ENCODE measurements at regions not wholly inside any gene's neighbourhood (a gene's known extent, or its start where the extent isn't known, plus 50 kb on each side); places are given as distances from the start of the nearest gene placed in this dataset.
"Not testable (repeated sequence)": the region's sequence is repeated elsewhere in the genome, so short reads cannot be mapped to it uniquely, and the experiment has no call there.

DNA sequence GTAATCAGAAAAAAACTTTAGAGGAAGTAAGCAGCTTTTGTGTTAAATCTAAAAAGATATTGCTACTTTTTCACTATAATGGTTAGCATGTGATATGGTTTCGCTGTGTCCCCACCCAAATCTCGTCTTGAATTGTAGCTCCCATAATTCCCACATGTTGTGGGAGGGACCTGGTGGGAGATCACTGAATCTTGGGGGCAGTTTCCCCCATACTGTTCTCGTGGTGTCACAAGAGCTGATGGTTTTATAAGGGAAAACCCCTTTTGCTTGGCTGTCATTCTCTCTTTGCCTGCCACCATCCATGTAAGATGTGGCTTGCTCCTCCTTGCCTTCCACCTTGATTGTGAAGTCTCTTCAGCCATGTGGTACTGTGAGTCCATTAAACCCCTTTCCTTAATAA is 117.1 kb downstream of the KCNJ2 start:
- DNase-seq: peak; percentile 24

DNA sequence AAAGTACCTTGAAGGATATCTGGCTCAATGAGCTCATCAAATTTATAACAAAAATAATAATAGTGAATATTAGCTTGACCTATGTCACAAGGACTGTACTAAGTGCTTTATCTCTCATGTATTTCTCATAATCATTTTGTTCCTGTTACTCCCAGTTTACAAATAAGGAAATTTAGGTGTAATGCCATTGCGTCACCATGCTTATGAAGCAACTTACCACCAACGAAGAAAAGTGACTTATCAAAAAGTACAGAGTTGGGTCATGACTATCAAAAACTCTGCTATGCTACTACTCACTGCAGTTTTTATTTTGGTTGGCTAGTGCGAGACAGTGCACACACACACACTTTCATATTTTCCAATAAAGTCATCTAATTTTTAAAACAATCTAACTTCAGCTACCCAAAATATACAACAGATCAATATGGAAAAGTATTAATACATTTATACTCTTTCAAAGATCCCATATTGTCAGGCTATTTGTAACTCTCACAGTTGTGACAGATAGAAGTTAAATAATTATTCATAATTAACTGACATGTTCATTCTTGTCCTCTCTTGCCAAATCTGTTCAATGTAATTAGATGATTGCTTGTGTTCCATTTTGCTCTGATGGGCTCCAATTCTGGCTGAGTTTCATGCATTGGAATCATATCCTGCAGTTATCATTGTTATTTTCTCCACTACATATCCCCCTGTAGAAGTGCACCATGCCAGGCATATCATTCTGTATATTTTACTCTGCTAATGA is 119.4 kb downstream of the KCNJ2 start:
- peak; percentile 30 for DNase-seq

DNA sequence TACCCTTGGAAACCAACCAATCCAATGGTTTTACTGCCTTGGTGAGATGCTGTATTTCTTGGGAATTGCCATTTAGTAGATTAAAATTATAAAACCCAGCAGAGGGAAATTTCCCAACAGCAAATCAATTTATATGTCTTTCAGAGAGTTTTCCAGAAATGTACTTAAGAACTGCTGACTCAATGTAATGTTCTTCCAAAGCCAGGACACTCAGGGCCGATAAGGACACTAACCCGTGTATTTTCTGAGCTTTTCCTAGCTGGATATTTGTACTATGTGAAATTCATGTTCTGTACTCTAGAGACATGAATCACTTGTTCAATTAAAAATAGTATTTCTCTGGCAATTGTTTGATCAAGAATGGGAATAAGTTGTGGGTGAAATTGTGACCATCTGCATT is 121.4 kb downstream of the KCNJ2 start:
- DNase-seq: no peak

DNA sequence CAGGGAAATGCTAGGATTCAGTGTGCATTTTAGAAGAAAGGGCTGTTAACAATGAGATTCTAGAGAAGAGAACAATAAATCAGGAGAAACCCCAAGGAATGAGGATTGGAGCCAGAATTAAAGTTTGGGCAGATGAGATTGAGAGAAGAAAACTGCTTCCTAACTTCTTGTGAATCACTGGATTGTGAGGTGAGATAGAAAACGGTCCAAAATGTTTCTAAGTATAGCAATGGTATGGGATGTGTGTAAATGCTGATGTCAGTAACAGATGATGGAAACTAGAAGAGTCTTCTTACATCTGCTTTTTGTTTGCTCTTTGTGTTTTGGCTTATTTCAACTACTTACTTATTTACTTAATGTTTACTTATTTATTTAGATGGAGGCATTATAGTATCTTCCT is 123.0 kb downstream of the KCNJ2 start:
- no peak for DNase-seq

DNA sequence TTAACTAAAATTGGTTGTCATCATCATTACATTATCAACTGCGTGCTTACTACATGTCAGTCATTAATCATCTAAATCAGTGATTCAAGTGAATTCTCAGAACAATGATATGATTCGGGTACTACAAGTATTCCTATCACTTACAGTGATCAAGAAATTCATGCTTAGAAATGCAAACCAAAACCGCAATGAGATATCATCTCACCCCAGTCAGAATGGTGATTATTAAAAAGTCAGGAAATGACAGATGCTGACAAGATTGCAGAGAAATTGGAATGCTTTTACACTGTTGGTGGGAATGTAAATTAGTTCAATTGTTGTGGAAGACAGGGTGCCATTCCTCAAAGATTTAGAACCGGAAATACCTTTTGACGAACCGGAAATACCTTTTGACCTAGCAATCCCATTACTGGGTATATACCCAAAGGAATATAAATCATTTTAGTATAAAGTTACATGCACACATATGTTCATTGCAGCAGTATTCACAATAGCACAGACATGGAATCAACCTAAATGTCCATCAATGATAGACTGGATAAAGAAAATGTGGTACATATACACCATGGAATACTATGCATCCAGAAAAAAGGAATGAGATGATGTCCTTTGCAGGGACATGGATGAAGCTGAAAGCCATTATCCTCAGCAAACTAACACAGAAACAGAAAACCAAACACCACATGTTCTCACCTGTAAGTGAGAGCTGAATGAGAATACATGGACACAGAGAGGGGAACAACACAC is 124.4 kb downstream of the KCNJ2 start:
- DNase-seq: not testable (repeated sequence)

DNA sequence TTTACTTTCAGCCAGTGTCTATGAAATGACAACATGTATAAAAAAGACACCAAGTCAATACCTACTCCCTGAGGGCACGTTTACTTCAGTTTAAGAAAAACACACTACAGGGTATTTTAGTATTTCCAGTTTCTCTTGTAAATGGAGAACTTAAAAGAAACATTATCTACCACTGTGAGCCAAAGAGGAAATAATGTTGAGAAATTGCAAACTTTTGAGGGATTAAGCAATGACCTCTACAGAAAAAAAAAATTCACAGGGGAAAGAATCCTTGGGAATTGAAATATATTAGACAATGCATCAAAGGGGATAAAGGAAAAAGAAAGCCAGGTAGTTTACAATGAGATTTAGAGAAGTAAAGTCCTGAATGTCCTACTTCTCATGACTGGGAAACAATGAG is 126.0 kb downstream of the KCNJ2 start:
- DNase-seq: no peak

DNA sequence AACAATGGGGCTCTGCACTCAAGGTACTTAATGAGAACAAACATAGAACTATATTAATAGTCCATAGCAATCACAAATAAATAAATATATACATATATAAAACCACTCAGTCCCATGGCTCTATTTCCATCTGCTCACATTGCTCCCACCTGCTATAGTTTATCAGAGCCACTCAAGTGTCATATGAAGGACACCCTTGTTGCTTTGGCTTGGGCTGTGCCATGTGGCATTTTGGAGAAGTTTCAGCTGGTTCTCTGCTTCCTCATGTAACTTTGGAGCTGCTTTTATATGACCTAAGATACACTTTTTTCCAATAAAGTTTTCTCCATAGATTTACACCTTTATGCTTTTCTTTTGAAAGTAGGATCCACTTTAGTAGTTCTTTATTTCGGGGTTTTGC is 126.4 kb downstream of the KCNJ2 start:
- DNase-seq: no peak

DNA sequence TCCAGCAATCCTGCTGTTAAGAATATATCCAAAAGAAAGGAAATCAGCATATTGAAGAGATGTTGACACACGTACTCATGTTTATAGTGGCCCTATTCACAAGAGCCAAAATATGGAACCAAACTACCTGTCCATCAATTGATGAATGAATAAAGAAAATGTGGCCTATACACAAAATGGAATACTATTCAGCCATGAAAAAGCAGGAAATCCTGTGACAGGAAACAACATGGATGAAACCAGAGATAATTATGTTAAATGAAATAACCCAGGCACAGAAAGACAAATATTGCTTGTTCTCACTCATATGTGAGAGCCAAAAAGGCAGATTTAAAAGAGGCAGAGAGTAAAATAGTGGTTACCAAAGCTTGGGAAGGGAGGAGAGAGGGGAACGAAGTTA is 127.1 kb downstream of the KCNJ2 start:
- no peak for DNase-seq

DNA sequence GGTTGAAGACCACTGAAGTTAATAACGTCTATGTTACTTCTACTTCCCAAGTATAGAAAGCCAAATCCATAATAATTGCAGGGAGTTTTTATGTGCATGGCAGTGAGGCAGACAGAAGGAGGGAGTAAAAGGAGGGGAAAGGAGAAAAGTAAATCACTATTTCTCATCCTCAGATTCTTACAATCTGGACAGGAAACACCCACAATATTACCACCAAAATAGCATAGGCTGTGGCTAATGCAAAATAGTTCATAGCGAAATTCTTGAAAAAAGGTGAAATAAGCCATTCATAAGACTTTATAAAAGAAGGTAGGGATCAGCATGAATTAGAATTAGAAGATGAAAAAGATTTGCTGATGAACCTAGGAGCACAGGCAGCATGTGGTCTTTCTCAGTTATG is 128.1 kb downstream of the KCNJ2 start:
- DNase-seq: no peak

DNA sequence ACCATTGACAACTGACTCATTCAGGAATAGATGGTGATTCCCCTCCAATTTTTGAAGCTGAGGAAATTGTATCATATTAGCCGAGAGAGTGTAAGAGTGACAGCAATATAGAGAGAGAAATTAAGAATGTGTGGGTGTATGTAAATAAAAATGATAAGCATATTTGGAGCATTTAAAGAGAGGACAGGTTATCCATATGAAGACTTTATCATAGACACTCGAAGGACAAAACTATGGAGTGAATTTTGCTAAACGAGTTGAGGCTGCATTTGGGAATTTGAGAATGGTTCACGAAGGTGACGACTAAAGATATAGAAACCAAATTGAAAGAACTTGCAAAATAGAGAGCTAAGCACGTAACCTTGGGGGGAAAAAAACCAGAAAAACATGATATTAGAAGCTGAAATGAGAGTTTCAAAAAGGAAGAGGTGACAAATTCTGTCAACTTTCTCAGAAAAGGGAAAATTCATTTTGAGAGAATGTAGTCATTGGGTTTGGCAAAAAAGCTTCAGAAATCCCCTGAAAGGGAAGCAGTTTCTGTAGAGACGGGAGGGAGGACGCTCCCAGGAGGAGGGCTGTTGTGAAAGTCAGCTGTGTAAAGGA is 129.7 kb downstream of the KCNJ2 start:
- no peak for DNase-seq

DNA sequence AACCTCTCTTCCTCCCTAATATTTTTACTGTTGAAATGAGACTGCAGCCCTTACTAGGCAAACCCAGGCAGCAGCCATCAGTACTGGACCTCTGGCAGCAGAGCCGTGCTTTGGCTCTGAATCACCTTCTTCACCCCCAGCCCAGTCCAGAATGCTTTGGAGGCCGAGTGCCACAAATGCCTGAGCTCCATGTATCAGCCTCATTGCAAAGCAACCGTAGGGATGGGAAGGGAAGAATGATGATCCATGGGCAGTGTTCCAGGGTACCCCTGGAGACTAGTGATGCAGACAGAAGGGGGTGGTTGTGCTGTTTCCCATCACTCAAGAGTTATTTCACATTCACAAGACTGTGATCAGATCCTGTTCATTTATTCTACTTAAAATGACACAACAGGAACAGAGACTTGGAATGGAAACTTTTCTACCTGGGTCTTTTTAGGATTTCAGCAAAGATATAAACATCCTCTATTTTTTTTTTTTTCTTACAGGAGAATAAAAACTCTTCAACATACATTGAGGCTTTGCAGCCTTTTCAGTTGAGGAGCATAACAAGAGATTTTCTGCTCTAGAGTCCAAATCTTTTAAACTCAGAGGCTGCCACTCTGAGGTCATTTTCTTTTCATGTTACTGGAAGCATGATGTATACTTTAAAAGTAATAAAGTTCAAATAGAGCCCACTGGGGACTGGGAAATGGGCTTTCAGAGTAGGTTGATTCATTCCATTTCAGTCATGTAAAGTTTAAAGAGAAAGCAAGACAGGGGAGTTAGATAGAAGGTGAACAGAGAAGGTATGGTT is 138.3 kb downstream of the KCNJ2 start:
- no peak for DNase-seq

DNA sequence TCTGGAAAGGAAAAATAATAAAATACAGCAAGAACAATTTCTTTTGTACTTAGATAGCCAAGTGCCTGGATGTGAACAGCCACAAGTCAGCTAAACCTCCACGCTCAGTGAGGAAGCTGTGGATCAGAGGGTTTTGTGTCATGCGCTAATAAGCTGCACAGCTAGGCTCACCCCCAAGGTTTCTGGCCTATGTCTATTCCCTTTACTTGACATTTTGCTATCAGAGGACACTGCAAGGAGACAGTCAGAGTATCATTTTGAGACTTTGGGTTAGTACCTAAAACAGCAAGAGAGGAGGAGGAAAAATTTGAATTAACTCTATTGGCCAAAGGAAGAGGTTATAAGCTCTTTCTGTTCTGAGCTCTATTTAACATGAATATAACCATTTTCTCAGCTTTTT is 139.3 kb downstream of the KCNJ2 start:
- DNase-seq: no peak

DNA sequence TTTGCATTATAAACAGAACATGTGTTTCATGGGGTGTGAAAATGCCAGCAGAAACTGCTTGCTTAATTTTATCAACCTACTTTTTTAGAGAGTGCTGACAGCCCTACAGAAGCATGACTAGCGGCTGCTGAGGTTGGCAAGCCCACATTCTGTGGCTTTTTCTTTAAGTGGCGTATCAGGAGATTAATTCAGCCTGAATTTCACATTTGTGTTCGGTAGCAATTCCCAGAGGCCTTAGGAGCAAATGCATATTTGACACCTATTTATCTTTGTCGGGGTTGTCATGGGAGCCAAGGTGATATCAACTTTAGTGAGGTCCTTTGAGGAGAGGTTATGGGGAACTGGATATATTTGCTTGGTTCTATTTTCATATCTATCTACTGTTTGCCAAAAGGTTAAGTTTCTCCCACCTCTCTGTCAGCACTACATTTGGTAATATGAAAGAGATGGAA is 140.9 kb downstream of the KCNJ2 start:
- DNase-seq: no peak

DNA sequence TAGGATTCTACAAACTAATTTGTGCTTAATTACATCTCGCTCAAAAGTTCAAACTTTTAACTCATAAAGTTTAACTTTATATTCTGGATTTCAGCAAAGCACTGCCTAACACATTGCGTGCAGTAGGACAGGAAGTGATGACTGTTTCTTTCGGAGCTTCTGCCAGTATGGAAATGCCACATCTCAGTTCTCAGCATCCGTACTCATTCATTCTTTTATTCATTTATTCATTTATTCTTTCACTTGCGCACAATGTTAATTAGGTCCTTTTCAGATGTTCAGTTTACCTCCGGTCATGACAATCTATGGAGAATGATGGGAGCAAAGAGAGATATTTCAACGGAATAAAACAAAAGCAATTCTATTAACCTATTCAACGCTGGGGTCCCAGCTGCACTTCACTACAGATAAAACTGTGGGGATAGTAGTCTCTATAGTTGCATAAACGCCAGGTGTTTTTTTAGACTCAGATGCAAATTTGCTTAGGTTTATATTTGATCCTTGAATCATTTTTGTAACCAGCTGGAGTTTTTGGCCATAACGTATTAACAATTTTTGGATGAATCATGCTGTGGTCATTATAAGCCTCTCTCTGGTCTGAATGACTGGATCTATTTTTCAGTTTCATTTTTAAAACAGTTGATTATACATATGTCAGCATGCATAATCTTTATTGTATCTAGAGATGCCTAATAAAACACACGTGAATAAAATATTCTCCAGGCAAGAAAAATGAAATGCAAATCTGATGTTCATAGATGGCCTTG is 143.9 kb downstream of the KCNJ2 start:
- no peak for DNase-seq

DNA sequence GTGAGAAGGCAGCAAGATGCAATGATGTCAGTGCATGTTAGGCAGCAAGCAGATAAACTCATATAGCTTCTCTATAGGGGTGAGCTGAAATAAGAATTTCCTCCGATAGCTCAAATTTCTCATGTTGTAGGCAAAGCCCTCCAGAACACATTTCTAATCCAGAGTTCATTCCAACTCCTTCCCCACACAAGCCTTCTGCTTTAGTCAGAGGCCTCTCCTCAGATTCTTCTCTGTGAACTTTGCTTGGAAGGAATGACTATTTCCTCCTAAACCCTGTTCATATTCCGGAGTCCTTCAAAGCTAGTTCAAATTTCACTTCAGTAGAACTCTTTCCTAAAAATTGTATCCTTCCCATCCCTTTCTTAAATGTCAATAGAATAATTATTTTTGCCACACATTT is 144.8 kb downstream of the KCNJ2 start:
- no peak for DNase-seq

DNA sequence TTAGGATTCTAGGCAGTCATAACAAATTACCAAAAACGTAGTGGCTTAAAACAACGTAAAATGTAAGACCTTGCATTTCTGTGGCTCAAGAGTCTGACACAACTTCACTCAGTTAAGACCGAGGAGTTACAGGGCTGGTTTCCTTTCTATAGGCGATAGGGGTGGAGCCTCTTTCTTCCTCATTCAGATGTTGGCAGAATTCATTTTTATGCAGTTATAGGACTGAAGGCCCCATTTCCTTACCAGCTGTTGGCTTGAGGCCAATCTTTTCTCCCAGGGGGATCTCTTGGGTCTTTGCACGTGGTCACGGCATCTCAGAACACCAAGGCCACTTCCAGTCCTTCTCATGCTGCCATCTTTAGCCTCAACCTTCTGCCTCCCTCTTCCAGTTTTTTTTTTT is 145.2 kb downstream of the KCNJ2 start:
- peak; percentile 17 for DNase-seq

DNA sequence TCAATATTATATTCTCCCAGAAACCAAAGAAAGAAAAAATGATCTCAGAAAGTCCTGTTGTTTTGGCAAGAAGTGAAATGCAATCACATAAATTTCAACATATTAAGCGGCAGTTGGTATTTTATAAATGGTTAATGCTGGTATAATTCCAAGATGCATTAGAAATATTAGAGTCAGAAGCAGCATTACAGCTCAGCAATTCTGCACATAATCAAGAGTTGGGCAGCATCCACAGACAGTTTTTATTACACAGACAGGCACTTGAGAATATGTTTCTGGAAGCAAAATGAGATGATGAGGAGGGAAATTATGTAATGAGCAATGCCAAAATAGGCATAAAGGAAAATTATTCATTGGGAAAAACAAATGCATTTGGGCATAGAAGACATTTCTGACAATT is 148.1 kb downstream of the KCNJ2 start:
- no peak for DNase-seq

DNA sequence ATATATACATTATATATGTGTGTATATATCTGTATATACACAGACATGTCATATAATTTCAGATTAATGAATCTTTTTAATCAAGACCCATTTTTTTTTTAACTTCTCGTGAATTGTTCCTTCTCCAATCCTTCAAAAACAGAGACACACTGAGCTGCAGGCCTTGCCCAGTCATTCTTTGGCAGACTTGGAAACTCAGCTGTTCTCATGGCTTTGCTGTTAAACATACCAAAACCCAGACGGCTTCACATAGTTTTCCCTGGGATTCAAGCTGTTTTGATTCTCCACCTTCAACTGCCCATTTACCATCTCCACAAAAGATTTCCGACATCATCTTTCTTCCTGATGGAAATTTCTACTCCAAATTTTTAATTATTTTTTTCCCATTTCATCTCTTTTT is 148.7 kb downstream of the KCNJ2 start:
- DNase-seq: no peak

DNA sequence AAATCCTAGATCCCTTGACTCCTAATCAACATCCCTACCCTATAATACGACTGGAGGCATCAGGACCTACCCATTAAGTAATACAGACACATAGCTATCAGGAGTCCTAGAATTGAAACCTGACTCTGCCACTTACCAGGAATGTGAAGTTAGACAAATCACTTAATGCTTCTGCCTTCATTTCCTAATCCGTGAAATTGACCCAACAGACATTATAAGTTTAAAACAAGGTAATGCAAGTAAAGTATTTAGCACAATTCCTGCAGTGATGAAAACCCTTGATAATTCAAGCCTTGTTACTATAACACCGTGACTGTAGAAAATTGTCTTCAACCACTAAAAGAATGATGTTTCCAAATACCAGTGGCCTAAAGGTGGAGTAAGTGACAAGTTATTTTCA is 150.2 kb downstream of the KCNJ2 start:
- no peak for DNase-seq

DNA sequence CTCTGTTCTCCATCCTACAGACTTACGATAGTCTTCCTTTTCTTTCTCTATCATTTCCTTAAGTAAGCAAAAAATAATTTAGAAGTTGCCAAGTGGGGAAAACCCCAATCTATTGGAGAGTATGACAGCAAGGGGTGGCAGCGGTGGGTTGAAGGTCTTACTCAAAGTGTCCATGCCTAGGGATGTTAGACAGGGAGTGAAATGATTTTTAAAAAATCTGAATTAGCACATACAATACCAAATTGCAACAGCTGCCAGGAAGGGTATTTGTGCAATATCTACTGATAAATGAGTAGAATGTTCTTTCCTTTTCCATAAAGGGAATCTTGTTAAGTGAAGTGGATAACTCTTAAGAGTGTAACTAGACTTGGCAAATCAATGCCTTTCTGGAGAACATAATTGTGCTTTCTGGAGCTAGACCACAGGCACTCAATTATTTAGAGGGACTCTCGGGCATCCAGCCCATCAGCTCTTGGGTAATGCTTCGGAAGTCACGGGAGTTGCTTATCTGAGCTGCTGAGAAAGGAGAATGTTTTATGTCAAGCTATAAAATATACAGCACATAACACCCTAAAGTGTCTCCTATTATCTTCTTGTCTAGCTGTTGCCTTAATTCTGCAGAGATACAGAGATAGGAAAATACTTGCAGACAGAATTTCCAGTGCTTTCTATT is 151.5 kb downstream of the KCNJ2 start:
- DNase-seq: no peak

DNA sequence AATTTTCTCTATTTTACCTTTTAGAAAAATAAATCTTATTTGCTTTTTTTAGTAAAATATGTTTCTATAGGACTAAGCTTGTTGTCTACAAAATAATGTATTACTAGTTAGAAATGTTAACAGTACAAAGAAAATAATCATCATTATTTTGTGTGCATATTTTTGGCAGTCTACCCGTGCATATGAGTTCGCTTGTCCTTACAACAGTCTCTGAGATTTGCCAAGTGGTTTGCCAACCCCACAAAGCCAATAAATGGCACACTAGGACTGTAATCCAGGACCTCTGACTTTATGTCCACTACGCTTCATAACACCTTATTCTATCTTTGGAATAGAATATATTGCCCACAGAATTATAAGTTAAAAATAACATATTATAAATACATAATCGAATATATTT is 152.0 kb downstream of the KCNJ2 start:
- no peak for DNase-seq

DNA sequence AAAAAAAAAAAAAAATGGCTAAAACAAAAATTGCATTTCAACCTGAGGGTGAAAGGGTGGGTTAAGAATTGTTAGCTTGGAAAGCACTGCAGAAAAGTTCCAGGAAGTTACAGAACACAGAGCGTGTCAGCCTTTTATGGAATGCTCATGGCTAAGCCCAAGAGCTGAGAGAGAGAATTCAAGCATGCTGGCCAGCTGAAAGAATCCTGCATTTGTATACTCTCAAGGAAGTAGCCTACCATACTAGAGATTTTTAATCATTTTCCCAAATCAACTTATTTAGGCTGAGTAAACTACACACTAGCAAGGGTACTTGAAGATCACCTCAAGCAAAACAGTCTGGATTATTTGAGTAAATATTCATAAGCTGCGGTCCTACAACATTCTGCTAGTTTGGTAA is 153.9 kb downstream of the KCNJ2 start:
- no peak for DNase-seq
